ENCODE measurements at regions not wholly inside any gene's neighbourhood (a gene's known extent, or its start where the extent isn't known, plus 50 kb on each side); places are given as distances from the start of the nearest gene placed in this dataset.
A peak's percentile ranks its signal among the peaks of the same experiment; 100 is the strongest.

DNA sequence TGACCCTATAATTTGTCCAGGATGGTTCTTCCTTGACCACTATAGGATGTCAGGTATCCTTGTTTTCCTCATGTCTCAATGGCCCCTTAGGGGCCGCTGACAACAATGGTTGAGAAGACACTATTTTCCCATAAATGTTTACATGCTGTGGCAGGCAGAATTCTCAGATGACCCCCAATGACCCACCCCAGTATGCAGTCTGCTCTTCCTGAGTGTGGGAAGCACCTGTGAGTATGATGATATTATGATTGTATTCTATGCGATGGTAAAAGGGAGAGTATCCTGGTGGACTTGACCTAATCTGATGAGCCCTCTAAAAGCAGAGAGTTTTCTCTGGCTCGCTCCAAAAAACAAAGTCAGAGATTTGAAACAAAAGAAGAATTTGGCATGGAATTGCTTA lies 123.1 kb upstream of the DLX2 start:
- H3K9me3 ChIP-seq (ENCODE audit: control insufficient read depth, insufficient read depth, low read depth, low read length): no peaks in the 10 kb centered on the region
- no TSS peak for BruUV-seq (replicated peaks)
- H3K4me3 ChIP-seq (ENCODE audit: low read depth in 2 of 2, low read length in 2 of 2): no peak overlapping the region
- H3K27ac ChIP-seq (ENCODE audit: low read length): no peak overlapping the region
- no peaks in the 10 kb centered on the region for H3K4me1 ChIP-seq (ENCODE audit: control insufficient read depth, insufficient read depth, low read length)
- TF ChIP-seq POLR2AphosphoS5 (IDR thresholded peaks at IDR 0.05; ENCODE audit: low read depth, low read length): no peak
- TF ChIP-seq TCF7L2 (IDR thresholded peaks at IDR 0.05; ENCODE audit: low read depth, low read length): no peak
- TF ChIP-seq SIN3A (IDR thresholded peaks at IDR 0.05; ENCODE audit: borderline replicate concordance, insufficient read depth, low read depth, low read length): no peak
- TF ChIP-seq, protein P1, sequence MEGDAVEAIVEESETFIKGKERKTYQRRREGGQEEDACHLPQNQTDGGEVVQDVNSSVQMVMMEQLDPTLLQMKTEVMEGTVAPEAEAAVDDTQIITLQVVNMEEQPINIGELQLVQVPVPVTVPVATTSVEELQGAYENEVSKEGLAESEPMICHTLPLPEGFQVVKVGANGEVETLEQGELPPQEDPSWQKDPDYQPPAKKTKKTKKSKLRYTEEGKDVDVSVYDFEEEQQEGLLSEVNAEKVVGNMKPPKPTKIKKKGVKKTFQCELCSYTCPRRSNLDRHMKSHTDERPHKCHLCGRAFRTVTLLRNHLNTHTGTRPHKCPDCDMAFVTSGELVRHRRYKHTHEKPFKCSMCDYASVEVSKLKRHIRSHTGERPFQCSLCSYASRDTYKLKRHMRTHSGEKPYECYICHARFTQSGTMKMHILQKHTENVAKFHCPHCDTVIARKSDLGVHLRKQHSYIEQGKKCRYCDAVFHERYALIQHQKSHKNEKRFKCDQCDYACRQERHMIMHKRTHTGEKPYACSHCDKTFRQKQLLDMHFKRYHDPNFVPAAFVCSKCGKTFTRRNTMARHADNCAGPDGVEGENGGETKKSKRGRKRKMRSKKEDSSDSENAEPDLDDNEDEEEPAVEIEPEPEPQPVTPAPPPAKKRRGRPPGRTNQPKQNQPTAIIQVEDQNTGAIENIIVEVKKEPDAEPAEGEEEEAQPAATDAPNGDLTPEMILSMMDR (IDR thresholded peaks at IDR 0.05): no peak
- TF ChIP-seq REST (IDR thresholded peaks at IDR 0.05; ENCODE audit: insufficient read depth in 1 of 2, low read depth in 2 of 2, low read length in 1 of 2): no peak
- DNase-seq (ENCODE audit: low read depth, low spot score) (no peak), ATAC-seq (no peak)
- in situ Hi-C loops (cut with HindIII; ENCODE audit: low pct_unique_long_range_greater_than_20kb, low sequenced_read_pairs): no loop called here
- no peaks in the 10 kb centered on the region for H3K36me3 ChIP-seq (ENCODE audit: control insufficient read depth, insufficient read depth, low read length)
- POLR2A ChIA-PET: no interaction called here
- intact Hi-C loops (cut with micrococcal nuclease; ENCODE audit: unreplicated experiment): no loop called here
- H3K27me3 ChIP-seq (ENCODE audit: control insufficient read depth, insufficient read depth, low read length): no peaks in the 10 kb centered on the region
- CTCF ChIA-PET: interaction anchor here (0.6 to 1.4 kb wide), 5 partner anchors 18 to 236 kb away, joined by 3 to 21 read pairs (median 8); partner anchors contain the start of gene ITGA6

GRCh38 chr2:172226244-172227061 lies 123.8 kb upstream of the DLX2 start:
- ChIA-PET CTCF (interaction anchor here (0.6 to 1.4 kb wide), 5 partner anchors 18 to 235 kb away, joined by 3 to 21 read pairs (median 8); partner anchors contain the start of gene ITGA6), POLR2A (interaction anchor here (0.5 kb wide), 1 partner anchor 103 kb away, joined by 7 read pairs; no protein-coding TSS in a partner anchor)
- DNase-seq (ENCODE audit: low read depth, low spot score) (no peak), ATAC-seq (peak; percentile 83)
- H3K9me3 ChIP-seq (ENCODE audit: control insufficient read depth, insufficient read depth, low read depth, low read length): no peaks in the 10 kb centered on the region
- H3K4me3 ChIP-seq (ENCODE audit: low read depth in 2 of 2, low read length in 2 of 2): no peak overlapping the region
- H3K36me3 ChIP-seq (ENCODE audit: control insufficient read depth, insufficient read depth, low read length): no peaks in the 10 kb centered on the region
- in situ Hi-C loops (cut with HindIII; ENCODE audit: low pct_unique_long_range_greater_than_20kb, low sequenced_read_pairs): no loop called here
- no peak for TF ChIP-seq REST (IDR thresholded peaks at IDR 0.05; ENCODE audit: insufficient read depth in 1 of 2, low read depth in 2 of 2, low read length in 1 of 2)
- TF ChIP-seq, protein P1 (IDR thresholded peaks at IDR 0.05): peak; percentile 73
- intact Hi-C loops (cut with micrococcal nuclease; ENCODE audit: unreplicated experiment): no loop called here
- no peak overlapping the region for H3K27ac ChIP-seq (ENCODE audit: low read length)
- H3K27me3 ChIP-seq (ENCODE audit: control insufficient read depth, insufficient read depth, low read length): no peaks in the 10 kb centered on the region
- no peaks in the 10 kb centered on the region for H3K4me1 ChIP-seq (ENCODE audit: control insufficient read depth, insufficient read depth, low read length)
- BruUV-seq (replicated peaks): no TSS peak

Data from Panc1 (cell line).